SK-N-SH (cell line): ENCODE measurements at regions not wholly inside any gene's neighbourhood (a gene's known extent, or its start where the extent isn't known, plus 50 kb on each side); places are given as distances from the start of the nearest gene placed in this dataset.

Source experiments
- CTCF ChIP-seq: fragments of 200-600 bp; sonication (generic); IDR thresholded peaks from 2 replicates; pipeline ENCODE4 v1.6.1; 2017; ENCODE audit warnings: antibody characterized with exemption, mild to moderate bottlenecking, moderate library complexity
- FOXJ3 ChIP-seq: sonication (generic); formaldehyde crosslinking; IDR thresholded peaks from 2 replicates; pipeline ENCODE4 v1.5.1; 2020; ENCODE audit warnings: mild to moderate bottlenecking, missing genetic modification reagents
- PBX3 ChIP-seq: IDR thresholded peaks from 2 replicates; pipeline ENCODE4; 2012
- RXRA ChIP-seq: IDR thresholded peaks from 2 replicates; pipeline ENCODE4 v1.4.0; 2012; ENCODE audit warnings: low read depth, mild to moderate bottlenecking, borderline replicate concordance
- SIN3A ChIP-seq: IDR thresholded peaks from 2 replicates; pipeline ENCODE4 v1.6.1; 2012; ENCODE audit warnings: low read depth, mild to moderate bottlenecking, low read length, moderate library complexity, borderline replicate concordance

- TF ChIP-seq CTCF (no peak), SIN3A (no peak), PBX3 (no peak), FOXJ3 (no peak), RXRA (no peak)
Observed at GRCh38 chr2:187710791-187711521, 156.7 kb upstream of the TFPI start.
